NCI-H128 (cell line): ENCODE measurements at regions not wholly inside any gene's neighbourhood (a gene's known extent, or its start where the extent isn't known, plus 50 kb on each side); places are given as distances from the start of the nearest gene placed in this dataset.
"Not testable (repeated sequence)": the region's sequence is repeated elsewhere in the genome, so short reads cannot be mapped to it uniquely, and the experiment has no call there.

Source experiments
- DNase-seq: peaks from one replicate; lab custom pipeline; 2025; ENCODE audit not compliant: unreplicated experiment; lab: John Stamatoyannopoulos, UW

GRCh38 chr6:113674075-113674474 lies 183.1 kb upstream of the MARCKS start:
- no peak for DNase-seq

DNA sequence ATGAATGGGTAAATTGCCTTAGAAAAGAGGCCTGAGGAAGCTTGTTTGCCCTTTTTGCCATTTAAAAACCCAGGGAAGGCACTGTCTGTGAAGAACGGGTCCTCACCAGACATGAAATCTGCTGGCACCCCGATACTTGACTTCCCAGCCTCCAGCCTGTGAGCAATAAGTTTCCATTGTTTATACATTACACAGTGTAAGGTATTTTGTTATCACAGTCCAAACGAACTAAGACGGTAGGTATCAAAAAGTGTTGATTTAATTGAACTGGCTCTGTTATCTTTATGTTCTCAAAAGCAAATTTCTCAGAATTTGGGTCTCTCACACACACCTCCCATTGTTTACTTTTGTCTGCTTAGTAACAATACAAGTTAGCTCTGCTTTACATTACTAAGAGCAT lies 181.1 kb upstream of the MARCKS start:
- DNase-seq: no peak

DNA sequence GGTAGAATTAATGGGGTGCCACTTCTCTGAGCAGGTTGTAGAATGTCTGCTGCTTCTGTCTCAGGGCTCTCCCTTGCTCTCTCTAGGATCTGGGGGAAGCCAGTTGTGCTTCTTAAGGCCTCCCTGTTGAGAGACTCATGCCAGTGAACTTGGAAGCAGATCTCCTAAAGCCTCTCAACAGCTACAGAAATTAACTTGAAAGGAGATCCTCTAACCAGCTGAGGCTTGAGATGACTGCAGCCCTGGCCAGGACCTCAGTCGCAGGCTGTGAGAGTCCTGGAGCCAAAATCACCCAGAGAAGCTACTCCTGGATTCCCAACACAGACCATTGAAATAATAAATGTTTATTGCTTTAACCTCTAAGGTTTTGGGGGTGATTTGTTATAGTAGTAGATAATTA lies 180.2 kb upstream of the MARCKS start:
- no peak for DNase-seq

DNA sequence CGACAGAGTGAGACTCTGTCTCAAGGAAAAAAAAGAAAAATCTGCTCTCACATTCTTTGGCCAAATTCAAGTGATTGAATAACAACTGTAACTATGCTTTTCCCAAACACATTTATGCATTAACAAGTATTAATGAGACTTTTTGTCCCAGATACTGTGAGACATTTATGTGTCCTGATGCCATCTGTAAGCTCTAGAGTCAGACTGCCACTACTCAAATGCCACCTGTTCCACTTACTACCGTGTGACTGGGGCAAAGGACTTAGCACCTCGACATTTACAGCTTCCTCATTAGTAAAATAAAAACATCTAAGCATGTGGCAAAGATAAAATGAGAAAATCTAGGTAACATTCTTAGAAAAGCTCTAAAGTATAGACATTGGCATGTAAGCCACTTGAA lies 178.1 kb upstream of the MARCKS start:
- no peak for DNase-seq

DNA sequence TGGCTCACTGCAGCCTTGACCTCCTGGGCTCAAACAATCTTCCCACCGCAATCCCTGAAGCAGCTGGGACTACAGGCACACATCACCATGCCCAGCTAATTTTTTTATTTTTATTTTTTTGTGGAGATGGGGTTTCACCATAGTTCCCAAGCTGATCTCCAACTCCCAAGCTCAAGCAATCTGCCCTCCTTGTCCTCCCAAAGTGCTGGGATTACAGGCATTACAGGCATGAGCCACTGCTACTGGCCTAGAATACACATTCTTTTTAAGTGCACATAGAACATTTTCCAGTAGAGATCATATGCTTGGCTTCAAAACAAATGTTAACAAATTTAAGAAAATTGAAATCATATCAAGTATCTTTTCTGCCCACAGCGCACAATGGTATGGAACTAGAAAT lies 176.8 kb upstream of the MARCKS start:
- DNase-seq: no peak

DNA sequence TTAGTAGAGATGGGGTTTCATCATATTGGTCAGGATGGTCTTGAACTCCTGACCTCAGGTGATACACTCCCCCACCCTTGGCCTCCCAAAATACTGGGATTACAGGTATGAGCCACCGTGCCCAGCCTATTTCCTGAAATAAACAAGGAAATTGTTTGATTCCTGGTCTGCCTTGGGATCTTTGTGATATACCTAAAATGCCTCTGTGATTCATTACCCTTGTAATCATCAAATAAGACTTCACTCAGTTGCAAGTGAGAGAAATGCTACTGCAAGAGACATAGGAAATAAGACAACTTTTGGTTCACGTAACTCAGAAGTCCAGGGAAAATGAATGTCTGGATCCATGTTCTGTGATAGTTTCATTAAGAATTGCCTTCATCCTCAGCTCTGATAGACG lies 173.2 kb upstream of the MARCKS start:
- DNase-seq: no peak

- DNase-seq: no peak
Observed at GRCh38 chr6:113684382-113684901, 172.7 kb upstream of the MARCKS start.

GRCh38 chr6:113686049-113686448 lies 171.1 kb upstream of the MARCKS start:
- DNase-seq: no peak

GRCh38 chr6:113689620-113690019 lies 167.5 kb upstream of the MARCKS start:
- not testable (repeated sequence) for DNase-seq

DNA sequence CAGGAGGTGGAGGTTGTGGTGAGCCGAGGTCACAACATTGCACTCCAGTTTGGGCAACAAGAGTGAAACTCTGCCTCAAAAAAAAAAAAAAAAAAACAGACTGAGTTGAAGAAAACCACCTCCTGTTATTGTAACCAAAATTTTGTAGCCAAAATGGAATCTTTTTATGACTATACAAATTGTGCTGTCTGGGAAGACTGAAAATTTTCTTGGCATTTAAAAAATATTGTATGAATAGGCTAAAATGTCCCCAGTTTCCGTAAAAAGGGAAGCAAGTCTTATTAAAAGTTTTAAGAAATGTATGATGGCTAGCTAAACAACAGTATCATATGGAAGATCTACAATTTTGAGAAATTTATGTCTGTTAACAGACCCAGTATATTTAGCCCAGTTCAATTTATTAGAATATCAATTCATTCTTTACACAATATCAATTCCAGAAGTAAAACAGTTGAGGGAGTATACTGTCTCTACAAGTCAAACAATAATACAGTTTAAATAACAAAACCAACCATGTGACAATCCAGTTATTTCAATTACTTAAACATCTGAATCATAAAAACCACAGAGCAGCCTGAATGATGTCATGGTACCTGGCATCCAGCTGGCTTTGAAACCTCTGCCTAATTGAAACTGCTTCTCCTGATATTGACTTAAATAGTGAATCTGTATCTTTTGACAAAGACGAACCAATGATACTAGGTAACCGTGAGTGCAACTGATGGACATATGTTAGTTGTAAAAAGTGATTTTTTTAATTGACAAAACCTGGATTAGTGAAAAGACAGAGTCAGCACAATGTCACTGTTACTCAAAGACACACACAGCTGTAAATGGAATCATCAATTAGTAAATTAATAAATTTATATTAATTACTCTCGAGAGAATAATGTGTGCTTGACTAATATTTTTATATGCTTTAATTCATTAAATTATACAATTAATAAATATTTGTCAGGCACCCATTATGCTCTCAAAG lies 166.6 kb upstream of the MARCKS start:
- no peak for DNase-seq

DNA sequence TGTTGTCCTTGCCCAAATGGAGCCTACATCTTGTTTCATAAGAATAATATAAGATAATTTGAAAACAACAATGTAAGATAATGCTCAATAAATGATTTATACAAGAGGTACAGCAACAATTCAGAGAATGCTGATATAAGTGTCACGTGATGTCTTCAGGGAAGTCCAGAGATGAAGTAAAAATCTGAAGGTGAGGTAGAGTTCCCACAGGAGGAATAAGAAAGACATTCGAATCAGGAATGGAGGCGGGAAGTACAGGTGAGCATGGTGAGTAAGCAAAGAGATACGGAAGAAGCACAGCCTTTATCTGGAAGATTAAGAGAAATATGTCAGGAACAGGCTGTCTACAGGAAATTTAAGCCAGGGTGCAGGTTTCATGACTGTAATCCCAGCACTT lies 165.9 kb upstream of the MARCKS start:
- no peak for DNase-seq

DNA sequence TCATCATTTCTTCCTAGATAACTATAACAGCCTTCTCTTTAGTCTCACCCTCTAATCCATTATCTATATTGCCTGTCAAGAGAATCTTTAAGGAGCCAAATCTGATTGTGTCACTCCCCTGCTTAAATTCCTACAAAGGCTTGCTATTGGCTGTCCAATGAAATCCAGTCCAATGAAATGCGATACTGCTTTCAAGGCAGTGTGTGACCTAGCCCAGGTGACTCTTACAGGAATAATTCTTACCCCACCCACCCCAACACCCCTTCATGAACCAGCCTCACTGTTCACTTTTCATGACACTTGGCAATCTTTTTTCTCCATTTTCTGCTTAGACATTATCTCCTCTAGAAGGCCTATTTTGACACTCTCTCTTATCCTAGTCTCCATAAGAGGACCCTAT lies 163.3 kb upstream of the MARCKS start:
- DNase-seq: no peak

DNA sequence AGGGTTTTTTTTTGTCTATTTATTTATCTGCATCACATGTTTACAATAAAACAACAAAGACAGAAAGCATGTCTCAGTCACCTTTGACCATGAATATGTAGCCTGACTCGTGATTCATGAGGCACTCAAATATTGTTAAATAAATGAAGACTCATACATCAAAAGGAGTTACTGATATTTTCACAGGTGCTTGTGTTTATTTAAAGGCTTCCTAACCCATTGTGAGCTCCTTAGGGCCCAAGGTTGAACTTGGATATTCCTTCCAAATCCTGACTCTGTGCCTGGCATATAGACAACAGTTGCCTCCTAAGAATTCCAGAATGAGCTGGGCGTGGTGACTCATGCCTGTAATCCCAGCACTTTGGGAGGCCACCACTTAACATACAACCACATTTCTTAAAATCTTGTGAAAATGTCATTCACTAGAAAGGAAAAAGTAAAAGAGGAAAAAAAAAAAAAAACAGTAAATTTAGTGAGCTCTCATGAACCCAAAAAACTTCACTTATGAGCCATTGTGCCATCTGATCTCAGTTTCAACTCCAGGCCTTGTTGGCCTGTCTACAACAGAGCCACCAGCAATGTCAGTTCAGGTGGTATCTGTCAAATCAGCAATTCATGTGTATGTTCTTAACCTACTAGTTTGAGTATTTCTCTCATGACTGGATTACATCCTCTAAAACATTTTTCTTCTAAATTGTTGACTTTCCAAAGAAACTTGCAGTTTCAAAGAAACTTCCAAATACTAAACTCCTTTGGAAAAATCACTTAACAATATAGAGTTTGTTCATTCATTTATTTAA lies 162.7 kb upstream of the MARCKS start:
- no peak for DNase-seq

GRCh38 chr6:113695516-113695915 lies 161.6 kb upstream of the MARCKS start:
- DNase-seq: no peak

DNA sequence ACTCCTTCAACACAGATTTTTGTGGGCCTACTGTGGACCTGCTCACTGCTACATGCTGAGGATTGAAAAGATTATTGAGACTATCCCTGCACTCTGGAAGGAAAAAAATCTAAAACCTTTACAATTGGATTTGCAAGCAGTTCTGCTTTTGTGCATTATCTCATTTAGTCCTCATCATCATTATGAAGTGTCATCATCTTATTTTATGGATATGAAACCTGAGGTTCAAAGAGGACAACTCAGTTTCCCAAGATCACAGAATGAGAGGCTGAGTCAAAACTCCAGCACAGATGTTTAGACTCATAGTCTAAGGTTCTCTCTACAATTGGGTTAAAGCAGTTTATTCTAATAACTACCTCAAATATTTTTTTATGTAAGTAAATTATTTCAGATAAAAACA lies 160.2 kb upstream of the MARCKS start:
- DNase-seq: no peak

- DNase-seq: no peak
Observed at GRCh38 chr6:113697632-113698410, 159.3 kb upstream of the MARCKS start.

DNA sequence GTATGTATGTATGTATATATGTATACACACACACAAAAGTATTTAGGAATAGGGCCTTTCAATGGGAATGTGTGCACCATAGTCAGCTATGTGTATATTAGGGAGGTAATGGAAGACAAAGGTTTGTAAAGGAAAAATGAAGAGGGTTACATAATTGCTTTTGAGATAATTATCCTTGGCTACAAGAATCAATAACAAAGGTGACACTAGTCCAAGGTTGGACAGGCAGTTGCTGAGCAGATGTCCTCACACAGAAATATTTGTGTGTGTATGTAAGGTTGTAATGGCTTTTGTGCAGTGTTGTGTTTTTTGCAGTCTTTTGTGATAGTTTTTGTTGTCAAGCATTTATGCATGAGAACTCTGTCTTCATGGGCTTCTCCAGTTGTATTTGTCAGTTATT lies 157.9 kb upstream of the MARCKS start:
- DNase-seq: no peak

GRCh38 chr6:113701552-113702254 lies 155.4 kb upstream of the MARCKS start:
- no peak for DNase-seq

DNA sequence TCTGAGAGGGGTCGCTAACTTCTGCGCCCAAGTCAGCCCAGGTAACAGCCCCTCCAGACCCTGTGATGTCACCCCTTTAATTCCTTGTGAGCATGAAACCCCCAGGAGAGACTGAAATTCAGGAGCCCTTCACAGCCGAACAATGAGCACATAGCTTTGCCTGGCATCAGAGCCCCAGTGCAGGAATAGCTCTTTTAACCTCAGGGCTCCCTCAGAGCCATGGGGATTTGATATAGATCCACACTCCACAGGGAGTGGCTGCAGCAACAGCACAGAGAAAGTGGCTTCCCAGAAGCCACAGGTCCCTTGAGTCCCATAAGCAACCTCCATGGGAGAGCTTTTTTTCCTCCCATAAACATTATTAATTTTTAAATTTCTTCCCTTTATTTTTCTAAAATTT lies 150.0 kb upstream of the MARCKS start:
- no peak for DNase-seq

DNA sequence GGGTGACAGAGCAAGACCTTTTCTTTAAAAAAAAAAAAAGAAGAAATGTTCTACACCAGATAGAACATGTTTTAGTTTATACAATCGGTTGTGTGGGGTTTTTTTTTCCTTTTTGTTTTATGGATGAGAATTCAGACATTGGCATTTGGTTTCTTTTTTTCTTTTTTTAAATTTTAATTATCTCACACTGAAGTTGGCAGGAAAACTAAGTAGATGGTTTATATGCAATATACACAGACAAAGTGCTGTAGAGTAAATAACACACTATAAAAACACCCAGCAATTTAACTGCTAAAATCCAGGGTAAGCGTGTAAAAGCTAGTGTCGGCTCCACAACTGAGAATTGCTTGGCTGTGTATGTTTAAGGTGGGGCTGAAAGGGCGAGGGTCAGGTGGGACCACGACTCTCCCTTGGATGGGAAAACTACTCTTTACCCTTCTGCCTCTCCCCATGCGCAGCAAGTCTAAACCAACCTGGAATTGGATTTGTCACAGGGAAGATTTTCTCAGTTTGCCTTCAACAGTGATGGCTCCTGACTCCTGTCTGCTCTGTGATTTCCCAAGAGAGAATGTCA lies 147.1 kb upstream of the MARCKS start:
- DNase-seq: no peak
